ENCODE measurements at regions not wholly inside any gene's neighbourhood (a gene's known extent, or its start where the extent isn't known, plus 50 kb on each side); places are given as distances from the start of the nearest gene placed in this dataset.

- no peak for TF ChIP-seq TCF7L2 (IDR thresholded peaks at IDR 0.05; ENCODE audit: low read depth, low read length)
- TF ChIP-seq SIN3A (IDR thresholded peaks at IDR 0.05; ENCODE audit: borderline replicate concordance, insufficient read depth, low read depth, low read length): no peak
- TF ChIP-seq POLR2AphosphoS5 (IDR thresholded peaks at IDR 0.05; ENCODE audit: low read depth, low read length): no peak
- Histone ChIP-seq H3K36me3 (ENCODE audit: control insufficient read depth, insufficient read depth, low read length) (no peaks in the 10 kb centered on the region), H3K27me3 (ENCODE audit: control insufficient read depth, insufficient read depth, low read length) (no peaks in the 10 kb centered on the region), H3K4me3 (ENCODE audit: low read depth in 2 of 2, low read length in 2 of 2) (no peak overlapping the region), H3K9me3 (ENCODE audit: control insufficient read depth, insufficient read depth, low read depth, low read length) (no peaks in the 10 kb centered on the region), H3K4me1 (ENCODE audit: control insufficient read depth, insufficient read depth, low read length) (no peaks in the 10 kb centered on the region), H3K27ac (ENCODE audit: low read length) (no peak overlapping the region)
- DNase-seq (ENCODE audit: low read depth, low spot score): no peak
- ChIA-PET POLR2A (no interaction called here), CTCF (no interaction called here)
- no TSS peak for BruUV-seq (replicated peaks)
- in situ Hi-C loops (cut with HindIII; ENCODE audit: low pct_unique_long_range_greater_than_20kb, low sequenced_read_pairs): no loop called here
- ATAC-seq: no peak
- intact Hi-C loops (cut with micrococcal nuclease; ENCODE audit: unreplicated experiment): no loop called here
Observed at GRCh38 chr2:59015027-59015426, 773.9 kb upstream of the FANCL start.

GRCh38 chr2:59012971-59013370 lies 771.8 kb upstream of the FANCL start:
- BruUV-seq (replicated peaks): no TSS peak
- H3K9me3 ChIP-seq (ENCODE audit: control insufficient read depth, insufficient read depth, low read depth, low read length): no peaks in the 10 kb centered on the region
- H3K27me3 ChIP-seq (ENCODE audit: control insufficient read depth, insufficient read depth, low read length): no peaks in the 10 kb centered on the region
- TF ChIP-seq CTCF (IDR thresholded peaks at IDR 0.05): no peak
- no peak for TF ChIP-seq SIN3A (IDR thresholded peaks at IDR 0.05; ENCODE audit: borderline replicate concordance, insufficient read depth, low read depth, low read length)
- TF ChIP-seq TCF7L2 (IDR thresholded peaks at IDR 0.05; ENCODE audit: low read depth, low read length): no peak
- no peak for TF ChIP-seq REST (IDR thresholded peaks at IDR 0.05; ENCODE audit: insufficient read depth in 1 of 2, low read depth in 2 of 2, low read length in 1 of 2)
- TF ChIP-seq POLR2AphosphoS5 (IDR thresholded peaks at IDR 0.05; ENCODE audit: low read depth, low read length): no peak
- ChIA-PET CTCF (no interaction called here), POLR2A (no interaction called here)
- in situ Hi-C loops (cut with HindIII; ENCODE audit: low pct_unique_long_range_greater_than_20kb, low sequenced_read_pairs): no loop called here
- no peak overlapping the region for H3K27ac ChIP-seq (ENCODE audit: low read length)
- no peak for ATAC-seq
- no peak for DNase-seq (ENCODE audit: low read depth, low spot score)
- intact Hi-C loops (cut with micrococcal nuclease; ENCODE audit: unreplicated experiment): no loop called here
- no peaks in the 10 kb centered on the region for H3K36me3 ChIP-seq (ENCODE audit: control insufficient read depth, insufficient read depth, low read length)
- no peak overlapping the region for H3K4me3 ChIP-seq (ENCODE audit: low read depth in 2 of 2, low read length in 2 of 2)
- H3K4me1 ChIP-seq (ENCODE audit: control insufficient read depth, insufficient read depth, low read length): no peaks in the 10 kb centered on the region

- no peaks in the 10 kb centered on the region for H3K4me1 ChIP-seq (ENCODE audit: control insufficient read depth, insufficient read depth, low read length)
- in situ Hi-C loops (cut with HindIII; ENCODE audit: low pct_unique_long_range_greater_than_20kb, low sequenced_read_pairs) (no loop called here), intact Hi-C loops (cut with micrococcal nuclease; ENCODE audit: unreplicated experiment) (no loop called here)
- BruUV-seq (replicated peaks): no TSS peak
- ChIA-PET CTCF (no interaction called here), POLR2A (no interaction called here)
- no peaks in the 10 kb centered on the region for H3K9me3 ChIP-seq (ENCODE audit: control insufficient read depth, insufficient read depth, low read depth, low read length)
- H3K27me3 ChIP-seq (ENCODE audit: control insufficient read depth, insufficient read depth, low read length): no peaks in the 10 kb centered on the region
- TF ChIP-seq TCF7L2 (IDR thresholded peaks at IDR 0.05; ENCODE audit: low read depth, low read length): no peak
- no peak for TF ChIP-seq SIN3A (IDR thresholded peaks at IDR 0.05; ENCODE audit: borderline replicate concordance, insufficient read depth, low read depth, low read length)
- TF ChIP-seq REST (IDR thresholded peaks at IDR 0.05; ENCODE audit: insufficient read depth in 1 of 2, low read depth in 2 of 2, low read length in 1 of 2): no peak
- no peak for TF ChIP-seq POLR2AphosphoS5 (IDR thresholded peaks at IDR 0.05; ENCODE audit: low read depth, low read length)
- TF ChIP-seq CTCF (IDR thresholded peaks at IDR 0.05): no peak
- no peaks in the 10 kb centered on the region for H3K36me3 ChIP-seq (ENCODE audit: control insufficient read depth, insufficient read depth, low read length)
- no peak overlapping the region for H3K27ac ChIP-seq (ENCODE audit: low read length)
- DNase-seq (ENCODE audit: low read depth, low spot score): no peak
- no peak overlapping the region for H3K4me3 ChIP-seq (ENCODE audit: low read depth in 2 of 2, low read length in 2 of 2)
- no peak for ATAC-seq
Observed at GRCh38 chr2:59012234-59012633, 771.1 kb upstream of the FANCL start.
